ENCODE measurements at regions not wholly inside any gene's neighbourhood (a gene's known extent, or its start where the extent isn't known, plus 50 kb on each side); places are given as distances from the start of the nearest gene placed in this dataset.

GRCh38 chr13:34793301-34793700, 148.8 kb upstream of the NBEA start:
- H2AFZ ChIP-seq (ENCODE audit: low read depth, low read length): no peak overlapping the region
- FAIRE-seq (no peak), DNase-seq (ENCODE audit: low read depth, low spot score) (no peak)
- no peak overlapping the region for H3K4me2 ChIP-seq (ENCODE audit: insufficient read depth, low read length)
- H3K36me3 ChIP-seq (ENCODE audit: control insufficient read depth in 2 of 2, extremely low read depth in 1 of 2, insufficient read depth in 2 of 2, low read length in 2 of 2): no peaks in the 10 kb centered on the region
- no peaks in the 10 kb centered on the region for H3K27me3 ChIP-seq (ENCODE audit: control insufficient read depth in 2 of 2, insufficient read depth in 2 of 2, low read length in 2 of 2)
- no peak overlapping the region for H3K9ac ChIP-seq (replicated peaks; ENCODE audit: extremely low read depth, insufficient read depth, low read length)
- H3K79me2 ChIP-seq (ENCODE audit: control insufficient read depth, insufficient read depth, low read length): no peaks in the 10 kb centered on the region
- BruUV-seq (replicated peaks): no TSS peak
- ChIA-PET CTCF (interaction anchor here (1.0 kb wide), 1 partner anchor 12 kb away, joined by 4 read pairs; no protein-coding TSS in a partner anchor), POLR2A (no interaction called here)
- TF ChIP-seq JUN (IDR thresholded peaks at IDR 0.05; ENCODE audit: borderline replicate concordance, insufficient read depth, insufficient read length, low read depth) (no peak), FOS (IDR thresholded peaks at IDR 0.05; ENCODE audit: borderline replicate concordance, insufficient read depth, low read length) (no peak), POLR2AphosphoS5 (IDR thresholded peaks at IDR 0.05; ENCODE audit: insufficient read depth, low read depth, low read length) (no peak), MAX (IDR thresholded peaks at IDR 0.05; ENCODE audit: insufficient read depth, insufficient read length) (no peak), EZH2 (IDR thresholded peaks at IDR 0.05; ENCODE audit: borderline replicate concordance, low read depth, low read length, severe bottlenecking) (no peak), CTCF (IDR thresholded peaks at IDR 0.05; ENCODE audit: extremely low read depth in 1 of 2, insufficient read depth in 1 of 2, low read depth in 1 of 2, low read length in 2 of 2) (no peak)
- H3K9me3 ChIP-seq (replicated peaks; ENCODE audit: control insufficient read depth, insufficient read depth, low read length): no peaks in the 10 kb centered on the region
- dilution Hi-C loops (cut with MboI; ENCODE audit: extremely low pct_ligation_motif_present, low sequenced_read_pairs) (no loop called here), intact Hi-C loops (cut with micrococcal nuclease) (no loop called here)
- no peaks in the 10 kb centered on the region for H3K4me1 ChIP-seq (ENCODE audit: control insufficient read depth, extremely low read depth, insufficient read depth, low read length)
- H3K9me1 ChIP-seq (replicated peaks; ENCODE audit: control insufficient read depth, extremely low read depth, insufficient read depth, low read length): no peaks in the 10 kb centered on the region
- no peak overlapping the region for H3K27ac ChIP-seq (ENCODE audit: insufficient read depth, low read depth, low read length)
- no peaks in the 10 kb centered on the region for H4K20me1 ChIP-seq (replicated peaks; ENCODE audit: control insufficient read depth, extremely low read depth, insufficient read depth, low read length)
- no peak overlapping the region for H3K4me3 ChIP-seq (replicated peaks in 1 of 3; ENCODE audit: insufficient read depth in 1 of 3, low read depth in 1 of 3, low read length in 3 of 3)
